K562 (cell line): ENCODE measurements at regions not wholly inside any gene's neighbourhood (a gene's known extent, or its start where the extent isn't known, plus 50 kb on each side); places are given as distances from the start of the nearest gene placed in this dataset.

Experiments
- EZH2 ChIP-seq: IDR thresholded peaks from 2 replicates; pipeline ENCODE4 v1.6.1; 2012; ENCODE audit warnings: low read depth, mild to moderate bottlenecking, inconsistent platforms, low read length, borderline replicate concordance
- GABPA ChIP-seq: fragments of 200-800 bp; sonication (Bioruptor generic); conservative IDR thresholded peaks from 2 replicates; pipeline ENCODE4 v1.6.1; 2016; ENCODE audit warnings: low read depth, missing genetic modification characterization, missing compliant biosample characterization
- ILF3 ChIP-seq: fragments of 450-650 bp; IDR thresholded peaks from 2 replicates; pipeline ENCODE4 v1.6.1; 2018; ENCODE audit warnings: antibody characterized with exemption, mild to moderate bottlenecking, moderate library complexity, borderline replicate concordance
- KDM1A ChIP-seq, 2 experiments: fragments of 450-650 bp; IDR thresholded peaks; 2 replicates each; pipeline ENCODE4 v1.6.1; 2016; ENCODE audit warnings: mild to moderate bottlenecking in 2 of 2
- MAFF ChIP-seq: IDR thresholded peaks from 2 replicates; pipeline ENCODE4 v1.6.1; 2012; ENCODE audit warnings: low read length, improper control_type of control experiment
- POLR2A ChIP-seq: fragments of 450-650 bp; conservative IDR thresholded peaks from 2 replicates; pipeline ENCODE4 v1.6.1; 2016
- RUNX1 ChIP-seq: sonication (generic); IDR thresholded peaks from 2 replicates; pipeline ENCODE4 v1.6.1; 2016; ENCODE audit warnings: antibody characterized with exemption, low read depth
- TAF1 ChIP-seq: IDR thresholded peaks from 2 replicates; pipeline ENCODE4 v1.6.1; 2011; ENCODE audit warnings: mild to moderate bottlenecking, low read length, moderate library complexity; ENCODE audit not compliant: insufficient read depth, control insufficient read depth, severe bottlenecking; ENCODE audit errors: extremely low read depth
- ZFP36 ChIP-seq: fragments of 150-350 bp; IDR thresholded peaks from 2 replicates; pipeline ENCODE4 v1.6.1; 2018; ENCODE audit warnings: low read length, low read depth; ENCODE audit not compliant: partially characterized antibody
- TF ChIP-seq, protein P1 (sequence below), 2 experiments: fragments of 200-800 bp in 1 of 2; sonication (Bioruptor generic) in 1 of 2; sonication (generic) in 1 of 2; formaldehyde crosslinking in 1 of 2; IDR thresholded peaks in 1 of 2; conservative IDR thresholded peaks in 1 of 2; 2 replicates each; pipeline versions ENCODE4 v1.5.0 to v1.6.1; 2016 to 2020; ENCODE audit warnings: missing compliant biosample characterization in 1 of 2, missing genetic modification characterization in 1 of 2, missing genetic modification reagents in 1 of 2
- TF ChIP-seq, protein P2 (sequence below), 3 experiments: IDR thresholded peaks in 2 of 3; conservative IDR thresholded peaks in 1 of 3; 2 replicates each; pipeline ENCODE4 v1.5.1; 2011 to 2012; ENCODE audit warnings: low read length in 3 of 3, mild to moderate bottlenecking in 3 of 3, control low read depth in 2 of 3, improper control_type of control experiment in 1 of 3, inconsistent platforms in 1 of 3, low read depth in 1 of 3, mixed read lengths in 1 of 3, moderate library complexity in 1 of 3; ENCODE audit not compliant: insufficient read depth in 2 of 3
- TF ChIP-seq, protein P3 (sequence below): sonication (generic); formaldehyde crosslinking; IDR thresholded peaks from 2 replicates; pipeline ENCODE4 v1.8.1; 2023; ENCODE audit warnings: mild to moderate bottlenecking, missing genetic modification reagents

DNA sequence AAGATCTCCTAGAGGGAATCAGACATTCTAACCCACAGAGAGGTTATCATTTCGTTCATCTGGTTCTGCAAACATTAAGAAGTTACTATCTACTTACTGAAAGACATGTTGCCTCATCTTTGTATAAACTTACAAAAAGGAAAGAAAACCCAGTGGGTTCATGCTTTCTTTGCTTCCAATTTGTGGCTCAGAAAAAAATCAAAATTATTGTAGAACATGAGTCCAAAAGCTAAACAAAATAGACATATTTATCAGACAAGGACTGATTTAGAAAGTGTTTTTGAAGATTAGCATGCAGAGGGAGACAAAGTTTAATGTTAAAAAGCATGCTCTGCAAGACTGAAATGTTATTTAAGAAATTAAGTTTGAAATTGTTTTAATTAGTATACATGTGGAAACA, 123.1 kb downstream of the MBL2 start:
- TF ChIP-seq, protein P1, sequence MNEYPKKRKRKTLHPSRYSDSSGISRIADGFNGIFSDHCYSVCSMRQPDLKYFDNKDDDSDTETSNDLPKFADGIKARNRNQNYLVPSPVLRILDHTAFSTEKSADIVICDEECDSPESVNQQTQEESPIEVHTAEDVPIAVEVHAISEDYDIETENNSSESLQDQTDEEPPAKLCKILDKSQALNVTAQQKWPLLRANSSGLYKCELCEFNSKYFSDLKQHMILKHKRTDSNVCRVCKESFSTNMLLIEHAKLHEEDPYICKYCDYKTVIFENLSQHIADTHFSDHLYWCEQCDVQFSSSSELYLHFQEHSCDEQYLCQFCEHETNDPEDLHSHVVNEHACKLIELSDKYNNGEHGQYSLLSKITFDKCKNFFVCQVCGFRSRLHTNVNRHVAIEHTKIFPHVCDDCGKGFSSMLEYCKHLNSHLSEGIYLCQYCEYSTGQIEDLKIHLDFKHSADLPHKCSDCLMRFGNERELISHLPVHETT (CRISPR knock-in tag; conservative IDR thresholded peaks at IDR 0.05 in 1 of 2, IDR thresholded peaks at IDR 0.05 in 1 of 2): no peak
- TF ChIP-seq, protein P2, sequence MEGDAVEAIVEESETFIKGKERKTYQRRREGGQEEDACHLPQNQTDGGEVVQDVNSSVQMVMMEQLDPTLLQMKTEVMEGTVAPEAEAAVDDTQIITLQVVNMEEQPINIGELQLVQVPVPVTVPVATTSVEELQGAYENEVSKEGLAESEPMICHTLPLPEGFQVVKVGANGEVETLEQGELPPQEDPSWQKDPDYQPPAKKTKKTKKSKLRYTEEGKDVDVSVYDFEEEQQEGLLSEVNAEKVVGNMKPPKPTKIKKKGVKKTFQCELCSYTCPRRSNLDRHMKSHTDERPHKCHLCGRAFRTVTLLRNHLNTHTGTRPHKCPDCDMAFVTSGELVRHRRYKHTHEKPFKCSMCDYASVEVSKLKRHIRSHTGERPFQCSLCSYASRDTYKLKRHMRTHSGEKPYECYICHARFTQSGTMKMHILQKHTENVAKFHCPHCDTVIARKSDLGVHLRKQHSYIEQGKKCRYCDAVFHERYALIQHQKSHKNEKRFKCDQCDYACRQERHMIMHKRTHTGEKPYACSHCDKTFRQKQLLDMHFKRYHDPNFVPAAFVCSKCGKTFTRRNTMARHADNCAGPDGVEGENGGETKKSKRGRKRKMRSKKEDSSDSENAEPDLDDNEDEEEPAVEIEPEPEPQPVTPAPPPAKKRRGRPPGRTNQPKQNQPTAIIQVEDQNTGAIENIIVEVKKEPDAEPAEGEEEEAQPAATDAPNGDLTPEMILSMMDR (IDR thresholded peaks at IDR 0.05 in 2 of 3, conservative IDR thresholded peaks at IDR 0.05 in 1 of 3; ENCODE audit: insufficient read depth in 2 of 3, low read depth in 1 of 3, low read length in 3 of 3): no peak
- no peak for TF ChIP-seq POLR2A
- no peak for TF ChIP-seq ZFP36
- no peak for TF ChIP-seq ILF3
- TF ChIP-seq MAFF: no peak
- TF ChIP-seq, protein P3, sequence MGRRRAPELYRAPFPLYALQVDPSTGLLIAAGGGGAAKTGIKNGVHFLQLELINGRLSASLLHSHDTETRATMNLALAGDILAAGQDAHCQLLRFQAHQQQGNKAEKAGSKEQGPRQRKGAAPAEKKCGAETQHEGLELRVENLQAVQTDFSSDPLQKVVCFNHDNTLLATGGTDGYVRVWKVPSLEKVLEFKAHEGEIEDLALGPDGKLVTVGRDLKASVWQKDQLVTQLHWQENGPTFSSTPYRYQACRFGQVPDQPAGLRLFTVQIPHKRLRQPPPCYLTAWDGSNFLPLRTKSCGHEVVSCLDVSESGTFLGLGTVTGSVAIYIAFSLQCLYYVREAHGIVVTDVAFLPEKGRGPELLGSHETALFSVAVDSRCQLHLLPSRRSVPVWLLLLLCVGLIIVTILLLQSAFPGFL (CRISPR knock-in tag): no peak
- no peak for TF ChIP-seq KDM1A (IDR thresholded peaks at IDR 0.05)
- no peak for TF ChIP-seq GABPA (tag)
- TF ChIP-seq TAF1: no peak
- TF ChIP-seq EZH2: no peak
- no peak for TF ChIP-seq RUNX1
